Endothelial cell of umbilical vein (primary cell): ENCODE measurements at regions not wholly inside any gene's neighbourhood (a gene's known extent, or its start where the extent isn't known, plus 50 kb on each side); places are given as distances from the start of the nearest gene placed in this dataset.

Source experiments
- BruUV-seq: library from RNA; stranded (reverse); fragments of 400-500 nt; replicated peaks from 2 replicates; lab custom pipeline; 2021; lab: Mats Ljungman, UMichigan
- CTCF ChIA-PET: fragments of 300-600, 350-600 bp; sonication (Branson Sonifier 250); formaldehyde crosslinking; loops from one replicate; lab custom pipeline; 2021; ENCODE audit warnings: antibody characterized with exemption, inconsistent platforms; lab: Charles Lee
- POLR2A ChIA-PET: fragments of 300-600, 350-600 bp; sonication (Branson Sonifier 250); formaldehyde crosslinking; loops from one replicate; lab custom pipeline; 2021; ENCODE audit warnings: antibody characterized with exemption, inconsistent platforms; lab: Charles Lee
- DNase-seq: peaks from one replicate; pipeline ENCODE4 v3.0.0-alpha.2; 2011; ENCODE audit warnings: low read depth, low spot score
- FAIRE-seq: peaks from 2 replicates; lab custom pipeline; 2011; peaks lifted over from hg19 to GRCh38; lab: Jason Lieb, UNC
- H2AFZ ChIP-seq: 2 replicates; pipeline ENCODE4 v1.6.0; 2012; ENCODE audit warnings: low read depth, low read length, control low read depth, inconsistent platforms
- H3K27ac ChIP-seq: 2 replicates; pipeline ENCODE4 v1.5.1; 2011; ENCODE audit warnings: low read depth, mild to moderate bottlenecking, control low read depth, low read length, moderate library complexity; ENCODE audit not compliant: insufficient read depth
- H3K27me3 ChIP-seq, 2 experiments: 2 replicates each; pipeline versions ENCODE4 v1.6.0 to v1.6.1; 2011; ENCODE audit warnings: low read length in 2 of 2, mixed read lengths in 1 of 2; ENCODE audit not compliant: control insufficient read depth in 2 of 2, insufficient read depth in 2 of 2
- H3K36me3 ChIP-seq, 2 experiments: 2 replicates in 1 of 2; 3 replicates in 1 of 2; pipeline ENCODE4 v1.5.1; 2011; ENCODE audit warnings: low read length in 2 of 2, mild to moderate bottlenecking in 1 of 2, moderate library complexity in 1 of 2; ENCODE audit not compliant: control insufficient read depth in 2 of 2, insufficient read depth in 2 of 2; ENCODE audit errors: extremely low read depth in 1 of 2
- H3K4me1 ChIP-seq: 3 replicates; pipeline ENCODE4 v1.5.1; 2011; ENCODE audit warnings: mild to moderate bottlenecking, low read length; ENCODE audit not compliant: control insufficient read depth, insufficient read depth; ENCODE audit errors: extremely low read depth
- H3K4me2 ChIP-seq: 2 replicates; pipeline ENCODE4 v1.6.1; 2011; ENCODE audit warnings: low read length, control low read depth, mixed read lengths; ENCODE audit not compliant: insufficient read depth
- H3K4me3 ChIP-seq, 3 experiments: fragments of 200-600 bp in 1 of 3; sonication (generic), shearing (Covaris generic) in 1 of 3; replicated peaks in 1 of 3; 2 replicates each; pipeline ENCODE4 v1.5.1; 2011 to 2016; ENCODE audit warnings: control low read depth in 3 of 3, low read length in 3 of 3, mild to moderate bottlenecking in 2 of 3, inconsistent platforms in 1 of 3, low read depth in 1 of 3, moderate library complexity in 1 of 3; ENCODE audit not compliant: insufficient read depth in 1 of 3
- H3K79me2 ChIP-seq: 2 replicates; pipeline ENCODE4 v1.6.0; 2012; ENCODE audit warnings: low read length, inconsistent platforms; ENCODE audit not compliant: control insufficient read depth, insufficient read depth
- H3K9ac ChIP-seq: replicated peaks from 2 replicates; pipeline ENCODE3; 2011; ENCODE audit warnings: low read length, control low read depth; ENCODE audit not compliant: insufficient read depth; ENCODE audit errors: extremely low read depth
- H3K9me1 ChIP-seq: replicated peaks from 3 replicates; pipeline ENCODE4 v1.6.0; 2011; ENCODE audit warnings: mild to moderate bottlenecking, low read length; ENCODE audit not compliant: control insufficient read depth, insufficient read depth; ENCODE audit errors: extremely low read depth
- H3K9me3 ChIP-seq: replicated peaks from 2 replicates; pipeline ENCODE4 v1.5.1; 2012; ENCODE audit warnings: low read length, inconsistent platforms; ENCODE audit not compliant: control insufficient read depth, insufficient read depth
- H4K20me1 ChIP-seq: replicated peaks from 2 replicates; pipeline ENCODE3; 2011; ENCODE audit warnings: mild to moderate bottlenecking, low read length; ENCODE audit not compliant: control insufficient read depth, insufficient read depth; ENCODE audit errors: extremely low read depth
- EZH2 ChIP-seq: IDR thresholded peaks from 2 replicates; pipeline ENCODE4 v1.6.1; 2012; ENCODE audit warnings: borderline replicate concordance, low read depth, mild to moderate bottlenecking, moderate library complexity, low read length, inconsistent platforms; ENCODE audit not compliant: severe bottlenecking
- GATA2 ChIP-seq: IDR thresholded peaks from 2 replicates; pipeline ENCODE4 v1.7.0; 2011; ENCODE audit warnings: low read depth, mild to moderate bottlenecking, moderate library complexity, mixed read lengths, low read length; ENCODE audit not compliant: insufficient read length, insufficient read depth
- JUN ChIP-seq: IDR thresholded peaks from 2 replicates; pipeline ENCODE4 v1.6.1; 2011; ENCODE audit warnings: borderline replicate concordance, low read depth; ENCODE audit not compliant: insufficient read length, insufficient read depth
- MAX ChIP-seq: IDR thresholded peaks from 2 replicates; pipeline ENCODE4 v1.6.1; 2011; ENCODE audit not compliant: insufficient read depth, insufficient read length
- dilution Hi-C: fragments of 300-500 bp; cut with MboI; formaldehyde crosslinking; loops from one replicate; pipeline ENCODE4 v1.15.0; 2019; ENCODE audit warnings: low sequenced_read_pairs; ENCODE audit not compliant: extremely low pct_ligation_motif_present
- intact Hi-C: fragments of 100-400 bp; cut with micrococcal nuclease; formaldehyde crosslinking; loops from one replicate; pipeline ENCODE4 v1.10.0; 2022

DNA sequence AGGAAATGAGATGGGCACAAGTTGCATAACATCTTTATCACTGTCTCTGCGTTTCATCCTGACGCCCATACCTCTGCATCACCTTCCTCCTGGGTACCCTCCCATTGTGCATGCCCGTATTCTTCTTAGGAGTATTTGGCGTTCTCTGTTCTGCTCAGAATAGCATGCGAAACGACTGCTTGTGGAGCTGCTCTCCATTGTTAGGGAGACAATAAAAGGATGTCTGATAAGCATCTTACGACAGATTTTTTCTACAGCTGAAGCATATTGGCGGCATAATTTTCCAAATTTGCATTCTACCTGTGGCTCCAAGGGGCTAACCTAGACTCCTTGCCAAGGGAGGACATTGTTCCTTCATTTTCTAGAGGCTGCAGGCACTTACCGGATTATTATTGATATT is 118.6 kb downstream of the EDN1 start:
- Histone ChIP-seq H3K4me2 (peak overlapping the region; percentile 39), H2AFZ (peak overlapping the region; percentile 80), H3K27me3 (no peaks in the 10 kb centered on the region), H3K79me2 (no peaks in the 10 kb centered on the region), H3K27ac (peak overlapping the region; percentile 30), H3K36me3 (no peaks in the 10 kb centered on the region), H3K9ac (peak overlapping the region; percentile 3), H3K4me3 (peak overlapping the region in 1 of 3 experiments; percentile 34), H3K9me3 (no peaks in the 10 kb centered on the region), H3K4me1 (peaks cover 12% of the 10 kb centered on the region), H3K9me1 (no peaks in the 10 kb centered on the region), H4K20me1 (no peaks in the 10 kb centered on the region)
- dilution Hi-C loops = no loop called here
- peak; percentile 12 for FAIRE-seq
- ChIA-PET POLR2A (no interaction called here), CTCF (interaction anchor here (0.8 to 2.2 kb wide), 9 partner anchors 10 to 195 kb away, joined by 3 to 8 read pairs (median 3); no protein-coding TSS in a partner anchor)
- intact Hi-C loops = no loop called here
- TF ChIP-seq JUN (no peak), GATA2 (peak; percentile 93)
- BruUV-seq = no TSS peak
- DNase-seq = peak; percentile 83

DNA sequence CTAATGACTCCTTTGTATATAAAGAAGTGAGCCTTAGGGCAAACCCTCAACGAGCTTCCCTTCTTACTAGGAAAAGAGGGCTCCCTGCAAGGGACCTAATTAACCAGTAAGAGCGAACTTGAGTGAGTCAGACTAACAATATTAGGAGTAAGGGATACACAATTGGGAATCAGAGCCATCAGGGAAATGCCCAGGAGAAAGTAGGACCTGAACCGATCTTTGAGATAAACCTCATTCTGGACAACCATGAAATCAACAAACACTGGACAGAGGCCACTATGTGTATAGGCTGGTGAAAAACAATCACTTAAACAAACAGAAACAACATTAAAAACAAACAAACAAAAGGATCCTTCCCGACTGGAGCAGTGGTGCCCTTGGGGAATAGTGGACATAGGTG is 120.8 kb downstream of the EDN1 start:
- ChIA-PET POLR2A (no interaction called here), CTCF (interaction anchor here (0.9 kb wide), 1 partner anchor 111 kb away, joined by 3 read pairs; no protein-coding TSS in a partner anchor)
- Histone ChIP-seq H4K20me1 (no peaks in the 10 kb centered on the region), H3K4me2 (no peak overlapping the region), H3K27me3 (no peaks in the 10 kb centered on the region), H3K4me1 (peaks cover 12% of the 10 kb centered on the region), H3K4me3 (no peak overlapping the region), H3K9me1 (no peaks in the 10 kb centered on the region), H3K79me2 (no peaks in the 10 kb centered on the region), H3K27ac (no peak overlapping the region), H3K9me3 (no peaks in the 10 kb centered on the region), H3K9ac (no peak overlapping the region), H3K36me3 (no peaks in the 10 kb centered on the region), H2AFZ (no peak overlapping the region)
- DNase-seq = no peak
- intact Hi-C loops = no loop called here
- dilution Hi-C loops = no loop called here
- TF ChIP-seq EZH2 = no peak
- TF ChIP-seq MAX = no peak
- no peak for FAIRE-seq
- no TSS peak for BruUV-seq
